SK-N-SH (cell line): ENCODE measurements at regions not wholly inside any gene's neighbourhood (a gene's known extent, or its start where the extent isn't known, plus 50 kb on each side); places are given as distances from the start of the nearest gene placed in this dataset.

Experiments
- CTCF ChIA-PET: fragments of 300-600, 350-600 bp; formaldehyde crosslinking; extraction: SDS; loops from one replicate; lab custom pipeline; 2021; lab: Yijun Ruan, JAX
- POLR2A ChIA-PET: fragments of 350-600 bp; sonication (Branson Sonifier 250); formaldehyde crosslinking; extraction: SDS; loops from one replicate; lab custom pipeline; 2020; ENCODE audit warnings: antibody characterized with exemption, inconsistent platforms; lab: Yijun Ruan, JAX
- DNase-seq: peaks from one replicate; pipeline ENCODE4 v3.0.0; 2012
- H2AFZ ChIP-seq: fragments of 200-600 bp; sonication (generic); 2 replicates; pipeline ENCODE4 v1.8.1; 2016; ENCODE audit warnings: antibody characterized with exemption, mild to moderate bottlenecking, low read depth
- H3F3A ChIP-seq: fragments of 200-600 bp; sonication (generic); replicated peaks from 2 replicates; pipeline ENCODE3; 2016; ENCODE audit warnings: antibody characterized with exemption, mild to moderate bottlenecking; ENCODE audit not compliant: insufficient read depth
- H3K27ac ChIP-seq, 2 experiments: fragments of 200-500 bp in 1 of 2; fragments of 200-600 bp in 1 of 2; sonication (Bioruptor generic) in 1 of 2; sonication (generic), shearing (Covaris generic) in 1 of 2; 2 replicates each; pipeline versions ENCODE4 v1.5.1 to v1.6.1; 2014 to 2016; ENCODE audit warnings: low read depth in 2 of 2, inconsistent platforms in 1 of 2, low read length in 1 of 2, mild to moderate bottlenecking in 1 of 2, mixed read lengths in 1 of 2
- H3K27me3 ChIP-seq: fragments of 200-600 bp; sonication (generic), shearing (Covaris generic); 2 replicates; pipeline ENCODE4 v1.6.1; 2016; ENCODE audit warnings: mixed run types; ENCODE audit not compliant: insufficient read depth
- H3K36me3 ChIP-seq, 2 experiments: fragments of 200-500 bp in 1 of 2; fragments of 200-600 bp in 1 of 2; sonication (Bioruptor generic) in 1 of 2; sonication (generic) in 1 of 2; replicated peaks in 1 of 2; 2 replicates each; pipeline versions ENCODE3 to v1.5.1; 2014 to 2016; ENCODE audit warnings: low read length in 1 of 2, mild to moderate bottlenecking in 1 of 2; ENCODE audit not compliant: insufficient read depth in 2 of 2, control insufficient read depth in 1 of 2
- H3K4me1 ChIP-seq, 2 experiments: fragments of 200-500 bp in 1 of 2; fragments of 200-600 bp in 1 of 2; sonication (Bioruptor generic) in 1 of 2; sonication (generic), shearing (Covaris generic) in 1 of 2; 2 replicates each; pipeline versions ENCODE4 v1.5.1 to v1.6.1; 2014 to 2016; ENCODE audit warnings: low read depth in 1 of 2, low read length in 1 of 2, mixed run types in 1 of 2; ENCODE audit not compliant: insufficient read depth in 2 of 2, control insufficient read depth in 1 of 2
- H3K4me2 ChIP-seq: fragments of 200-600 bp; sonication (generic), shearing (Covaris generic); 2 replicates; pipeline ENCODE4 v1.6.1; 2017; ENCODE audit warnings: mixed run types
- H3K4me3 ChIP-seq, 2 experiments: fragments of 200-500 bp in 1 of 2; fragments of 200-600 bp in 1 of 2; sonication (Bioruptor generic) in 1 of 2; sonication (generic), shearing (Covaris generic) in 1 of 2; 2 replicates each; pipeline versions ENCODE4 v1.5.1 to v1.8.1; 2014 to 2016; ENCODE audit warnings: low read depth in 2 of 2, inconsistent platforms in 1 of 2, low read length in 1 of 2, mild to moderate bottlenecking in 1 of 2, mixed read lengths in 1 of 2, moderate library complexity in 1 of 2
- H3K79me2 ChIP-seq: fragments of 200-600 bp; sonication (generic); 2 replicates; pipeline ENCODE4 v1.8.1; 2017; ENCODE audit warnings: mild to moderate bottlenecking; ENCODE audit not compliant: insufficient read depth
- H3K9ac ChIP-seq: fragments of 200-600 bp; sonication (generic); 2 replicates; pipeline ENCODE4 v1.6.1; 2017; ENCODE audit warnings: mixed run types
- H3K9me2 ChIP-seq: fragments of 200-600 bp; sonication (generic); 2 replicates; pipeline ENCODE4 v1.6.1; 2017; ENCODE audit warnings: mixed run types
- H3K9me3 ChIP-seq: fragments of 200-600 bp; sonication (generic); 2 replicates; pipeline ENCODE4 v1.6.1; 2017; ENCODE audit warnings: mixed run types, mild to moderate bottlenecking, moderate library complexity
- H4K20me1 ChIP-seq: fragments of 200-600 bp; sonication (generic); 2 replicates; pipeline ENCODE4 v1.6.1; 2017; ENCODE audit warnings: mild to moderate bottlenecking, mixed run types; ENCODE audit not compliant: insufficient read depth
- ELF1 ChIP-seq: IDR thresholded peaks from 2 replicates; pipeline ENCODE4 v1.4.0; 2012
- EZH2phosphoT487 ChIP-seq: fragments of 200-600 bp; sonication (generic); IDR thresholded peaks from 2 replicates; pipeline ENCODE4 v1.6.1; 2017; ENCODE audit warnings: low read depth, mixed run types, mild to moderate bottlenecking, antibody characterized with exemption, moderate library complexity, borderline replicate concordance
- NRF1 ChIP-seq: IDR thresholded peaks from 2 replicates; pipeline ENCODE4 v1.6.1; 2012; ENCODE audit warnings: low read depth, mild to moderate bottlenecking, low read length
- TAF1 ChIP-seq: IDR thresholded peaks from 2 replicates; pipeline ENCODE4 v1.6.1; 2012; ENCODE audit warnings: low read depth, mild to moderate bottlenecking, low read length, moderate library complexity, borderline replicate concordance
- YY1 ChIP-seq: IDR thresholded peaks from 2 replicates; pipeline ENCODE4 v1.4.0; 2012; ENCODE audit warnings: low read depth, mild to moderate bottlenecking
- ZBTB33 ChIP-seq: IDR thresholded peaks from 2 replicates; pipeline ENCODE4 v1.4.0; 2012; ENCODE audit warnings: low read depth, borderline replicate concordance
- WGBS: methylation state at CpG from one replicate; pipeline ENCODE4 v1.1.6; 2017; ENCODE audit warnings: low lambda C conversion rate; 5-methylcytosine and 5-hydroxymethylcytosine counted together
- TF ChIP-seq, protein P1 (sequence below): IDR thresholded peaks from 2 replicates; pipeline ENCODE4 v1.4.0; 2012; ENCODE audit warnings: low read depth, borderline replicate concordance

- 0% methylated on average over 1 of the region's 1 CpG for WGBS
- Histone ChIP-seq H3K27ac (no peak overlapping the region), H3K9me2 (no peaks in the 10 kb centered on the region), H3K4me1 (no peaks in the 10 kb centered on the region), H3K27me3 (no peaks in the 10 kb centered on the region), H3F3A (no peaks in the 10 kb centered on the region), H3K79me2 (no peaks in the 10 kb centered on the region), H2AFZ (no peak overlapping the region), H3K36me3 (no peaks in the 10 kb centered on the region), H3K4me2 (no peak overlapping the region), H3K9ac (no peak overlapping the region), H3K4me3 (no peak overlapping the region), H4K20me1 (no peaks in the 10 kb centered on the region), H3K9me3 (no peaks in the 10 kb centered on the region)
- no peak for DNase-seq
- TF ChIP-seq ELF1 (no peak), ZBTB33 (no peak), TAF1 (no peak), NRF1 (no peak)
- TF ChIP-seq, protein P1, sequence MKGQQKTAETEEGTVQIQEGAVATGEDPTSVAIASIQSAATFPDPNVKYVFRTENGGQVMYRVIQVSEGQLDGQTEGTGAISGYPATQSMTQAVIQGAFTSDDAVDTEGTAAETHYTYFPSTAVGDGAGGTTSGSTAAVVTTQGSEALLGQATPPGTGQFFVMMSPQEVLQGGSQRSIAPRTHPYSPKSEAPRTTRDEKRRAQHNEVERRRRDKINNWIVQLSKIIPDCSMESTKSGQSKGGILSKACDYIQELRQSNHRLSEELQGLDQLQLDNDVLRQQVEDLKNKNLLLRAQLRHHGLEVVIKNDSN: no peak
- POLR2A ChIA-PET: no interaction called here
- CTCF ChIA-PET: no interaction called here
Observed at GRCh38 chr13:55602784-55603183, 1537.9 kb upstream of the PRR20A start.

GRCh38 chr13:55606045-55606665 is 1534.6 kb upstream of the PRR20A start:
- CTCF ChIA-PET: no interaction called here

More at GRCh38 chr13:55606045-55606665, 1534.6 kb upstream of the PRR20A start:
- Histone ChIP-seq H3K9ac (no peak overlapping the region), H3K27ac (no peak overlapping the region), H3K4me2 (no peak overlapping the region), H4K20me1 (no peaks in the 10 kb centered on the region)
- POLR2A ChIA-PET: no interaction called here
- TF ChIP-seq EZH2phosphoT487 (no peak), YY1 (no peak)
- TF ChIP-seq, protein P1: no peak
- TF ChIP-seq, all 33 proteins: peak for 0
- 31% methylated on average over 19 of the region's 20 CpGs for WGBS
- Histone ChIP-seq H3K9me2 (no peaks in the 10 kb centered on the region), H3K27me3 (no peaks in the 10 kb centered on the region), H3K79me2 (no peaks in the 10 kb centered on the region), H3K4me1 (no peaks in the 10 kb centered on the region), H3K4me3 (no peak overlapping the region), H3F3A (no peaks in the 10 kb centered on the region), H2AFZ (no peak overlapping the region), H3K9me3 (no peaks in the 10 kb centered on the region), H3K36me3 (no peaks in the 10 kb centered on the region)
- no peak for DNase-seq
